GM12874 (cell line): ENCODE measurements at regions not wholly inside any gene's neighbourhood (a gene's known extent, or its start where the extent isn't known, plus 50 kb on each side); places are given as distances from the start of the nearest gene placed in this dataset.

ENCODE experiments used
- TF ChIP-seq, protein P1 (sequence below): IDR thresholded peaks from 2 replicates; pipeline ENCODE4 v1.5.1; 2011; ENCODE audit warnings: low read depth, mild to moderate bottlenecking, control low read depth, low read length, moderate library complexity; ENCODE audit not compliant: insufficient read depth

- TF ChIP-seq, protein P1, sequence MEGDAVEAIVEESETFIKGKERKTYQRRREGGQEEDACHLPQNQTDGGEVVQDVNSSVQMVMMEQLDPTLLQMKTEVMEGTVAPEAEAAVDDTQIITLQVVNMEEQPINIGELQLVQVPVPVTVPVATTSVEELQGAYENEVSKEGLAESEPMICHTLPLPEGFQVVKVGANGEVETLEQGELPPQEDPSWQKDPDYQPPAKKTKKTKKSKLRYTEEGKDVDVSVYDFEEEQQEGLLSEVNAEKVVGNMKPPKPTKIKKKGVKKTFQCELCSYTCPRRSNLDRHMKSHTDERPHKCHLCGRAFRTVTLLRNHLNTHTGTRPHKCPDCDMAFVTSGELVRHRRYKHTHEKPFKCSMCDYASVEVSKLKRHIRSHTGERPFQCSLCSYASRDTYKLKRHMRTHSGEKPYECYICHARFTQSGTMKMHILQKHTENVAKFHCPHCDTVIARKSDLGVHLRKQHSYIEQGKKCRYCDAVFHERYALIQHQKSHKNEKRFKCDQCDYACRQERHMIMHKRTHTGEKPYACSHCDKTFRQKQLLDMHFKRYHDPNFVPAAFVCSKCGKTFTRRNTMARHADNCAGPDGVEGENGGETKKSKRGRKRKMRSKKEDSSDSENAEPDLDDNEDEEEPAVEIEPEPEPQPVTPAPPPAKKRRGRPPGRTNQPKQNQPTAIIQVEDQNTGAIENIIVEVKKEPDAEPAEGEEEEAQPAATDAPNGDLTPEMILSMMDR = no peak
Measured at GRCh38 chr7:152979376-152979775, 219.8 kb downstream of the ACTR3B start.

GRCh38 chr7:152984421-152984820, 224.9 kb downstream of the ACTR3B start:
- TF ChIP-seq, protein P1 = no peak

DNA sequence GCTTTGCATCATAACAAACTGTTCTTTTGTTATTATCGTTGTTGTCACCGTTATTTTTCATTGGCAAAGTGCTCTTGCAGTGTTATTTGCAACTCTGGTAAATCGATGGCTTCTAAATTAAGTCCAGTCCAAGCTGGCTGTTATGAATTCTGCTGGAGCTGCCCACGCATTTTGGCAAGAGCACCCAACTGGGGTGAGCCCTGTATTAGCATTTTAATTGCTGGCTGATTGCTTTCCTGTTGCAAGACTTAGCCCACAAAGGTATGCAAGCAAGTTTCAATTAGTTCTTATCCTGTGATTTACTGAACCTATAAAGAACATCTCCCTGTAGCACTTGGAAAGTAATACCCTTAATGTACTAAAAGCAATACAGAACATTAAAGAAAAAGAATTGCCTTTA, 226.8 kb downstream of the ACTR3B start:
- TF ChIP-seq, protein P1 = no peak

GRCh38 chr7:152987656-152988055, 228.1 kb downstream of the ACTR3B start:
- TF ChIP-seq, protein P1 = no peak

GRCh38 chr7:152989889-152990380, 230.4 kb downstream of the ACTR3B start:
- TF ChIP-seq, protein P1 = no peak

- TF ChIP-seq, protein P1 = no peak
Measured at GRCh38 chr7:152998420-152998819, 238.9 kb downstream of the ACTR3B start.

- TF ChIP-seq, protein P1 = no peak
Measured at GRCh38 chr7:153002115-153002514, 242.6 kb downstream of the ACTR3B start.
